Activated CD4-positive, alpha-beta T cell treated with anti-CD3 and anti-CD28 coated beads for 36 hours (primary cell): ENCODE measurements at regions not wholly inside any gene's neighbourhood (a gene's known extent, or its start where the extent isn't known, plus 50 kb on each side); places are given as distances from the start of the nearest gene placed in this dataset.
A peak's percentile ranks its signal among the peaks of the same experiment; 100 is the strongest.

ENCODE experiments used
- ATAC-seq: fragments of 200-7000 bp; cut with Tn5 transposase; one replicate; pipeline ENCODE4 v1.10.0; 2021; ENCODE audit warnings: mild to moderate bottlenecking, moderate library complexity
- CTCF ChIA-PET: fragments of 350-600 bp; sonication (Branson Sonifier 250); formaldehyde crosslinking; loops from one replicate; lab custom pipeline; 2021; ENCODE audit warnings: antibody characterized with exemption; lab: Charles Lee
- POLR2A ChIA-PET: fragments of 350-600 bp; sonication (Branson Sonifier 250); formaldehyde crosslinking; loops from one replicate; lab custom pipeline; 2021; ENCODE audit warnings: antibody characterized with exemption, inconsistent platforms; lab: Charles Lee
- DNase-seq: peaks from one replicate; pipeline ENCODE4 v3.0.0-alpha.2; 2020
- H3K27ac Mint-ChIP-seq: one replicate; pipeline ENCODE4 v1.8.0; 2021; ENCODE audit warnings: mixed read lengths
- H3K27me3 Mint-ChIP-seq: one replicate; pipeline ENCODE4 v1.8.0; 2021; ENCODE audit warnings: mixed read lengths
- H3K36me3 Mint-ChIP-seq: one replicate; pipeline ENCODE4 v1.8.0; 2021; ENCODE audit warnings: low read depth, mixed read lengths
- H3K4me1 Mint-ChIP-seq: one replicate; pipeline ENCODE4 v1.8.0; 2021; ENCODE audit warnings: mixed read lengths
- H3K4me3 Mint-ChIP-seq: one replicate; pipeline ENCODE4 v1.8.0; 2021; ENCODE audit warnings: mild to moderate bottlenecking, moderate library complexity, mixed read lengths
- H3K9me3 Mint-ChIP-seq: one replicate; pipeline ENCODE4 v1.8.0; 2021; ENCODE audit warnings: low read depth, mixed read lengths
- intact Hi-C, 2 experiments: fragments of 100-400 bp; cut with DNase I in 1 of 2; cut with micrococcal nuclease in 1 of 2; formaldehyde crosslinking; loops; one replicate each; pipeline versions ENCODE4 v1.14.2 to v1.15.1; 2022 to 2024; cut with DNase I, micrococcal nuclease

DNA sequence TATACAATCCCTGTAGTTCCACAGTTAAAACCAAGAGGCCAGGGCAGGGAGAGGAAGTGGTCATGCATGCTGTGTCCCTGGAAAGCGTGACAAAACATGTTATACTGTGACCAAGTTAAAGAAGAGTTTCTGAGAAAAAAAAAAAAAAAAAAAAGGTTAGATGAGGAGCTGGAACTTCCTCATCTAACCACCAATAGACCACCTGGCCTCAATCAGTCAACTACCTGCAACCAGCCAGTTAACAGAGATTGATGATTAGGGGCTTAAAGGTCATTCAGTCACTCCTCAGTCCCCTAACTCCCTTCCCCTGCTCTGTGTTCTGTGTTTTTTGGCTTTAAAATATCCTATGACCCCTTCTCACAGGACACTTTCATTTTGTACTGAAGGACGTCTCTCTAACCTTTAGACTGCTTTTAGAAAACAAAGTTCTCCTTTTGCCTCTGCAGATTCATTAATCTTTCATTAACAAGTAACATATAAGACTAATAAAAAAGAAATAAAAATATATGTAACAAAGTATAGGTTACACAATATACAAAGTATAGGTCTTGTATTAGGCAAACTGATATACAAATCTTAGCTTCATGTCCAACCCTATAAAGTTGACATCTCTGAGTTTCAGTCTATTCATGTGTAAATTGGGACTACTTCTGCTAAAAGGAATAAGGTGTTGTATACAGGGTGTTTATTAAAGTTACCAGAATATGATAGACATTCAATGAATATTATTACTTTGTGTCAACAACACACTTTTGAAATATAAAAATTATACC lies 179.1 kb upstream of the NDST4 start:
- H3K4me3 Mint-ChIP-seq: no peak overlapping the region
- H3K4me1 Mint-ChIP-seq: no peaks in the 10 kb centered on the region
- POLR2A ChIA-PET: no interaction called here
- no peaks in the 10 kb centered on the region for H3K27me3 Mint-ChIP-seq
- ATAC-seq (no peak), DNase-seq (no peak)
- no peaks in the 10 kb centered on the region for H3K36me3 Mint-ChIP-seq
- H3K27ac Mint-ChIP-seq: no peak overlapping the region
- intact Hi-C loops: no loop called here
- no peaks in the 10 kb centered on the region for H3K9me3 Mint-ChIP-seq
- CTCF ChIA-PET: no interaction called here

- intact Hi-C loops: no loop called here
- Mint-ChIP-seq H3K9me3 (no peaks in the 10 kb centered on the region), H3K27me3 (no peaks in the 10 kb centered on the region), H3K4me3 (no peak overlapping the region), H3K27ac (no peak overlapping the region), H3K36me3 (no peaks in the 10 kb centered on the region), H3K4me1 (no peaks in the 10 kb centered on the region)
- ChIA-PET CTCF (no interaction called here), POLR2A (no interaction called here)
- ATAC-seq (no peak), DNase-seq (no peak)
Measured at GRCh38 chr4:115287426-115287825, 174.0 kb upstream of the NDST4 start.

DNA sequence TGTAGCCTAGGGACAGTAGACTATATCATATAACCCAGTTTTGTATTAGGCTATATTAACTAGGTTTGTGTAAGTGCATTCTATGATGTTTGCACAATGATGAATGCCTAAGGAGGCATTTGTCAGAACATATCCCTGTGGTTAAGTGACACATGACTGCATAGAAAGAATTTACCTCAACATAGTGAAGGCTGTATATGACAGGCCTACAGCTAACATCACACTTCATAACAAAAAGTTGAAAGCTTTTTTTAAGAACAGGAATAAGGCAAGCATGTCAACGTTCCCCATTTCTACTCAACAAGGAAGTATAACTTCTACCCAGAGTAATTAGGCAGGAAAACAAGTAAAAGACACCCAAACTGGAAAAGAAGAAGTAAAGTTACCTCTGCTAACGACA lies 165.9 kb upstream of the NDST4 start:
- DNase-seq (no peak), ATAC-seq (no peak)
- H3K27me3 Mint-ChIP-seq: no peaks in the 10 kb centered on the region
- peaks cover 4% of the 10 kb centered on the region for H3K4me1 Mint-ChIP-seq
- H3K27ac Mint-ChIP-seq: no peak overlapping the region
- ChIA-PET POLR2A (no interaction called here), CTCF (no interaction called here)
- no peak overlapping the region for H3K4me3 Mint-ChIP-seq
- intact Hi-C loops: no loop called here
- H3K9me3 Mint-ChIP-seq: peaks cover 2% of the 10 kb centered on the region
- no peaks in the 10 kb centered on the region for H3K36me3 Mint-ChIP-seq

- intact Hi-C loops: no loop called here
- DNase-seq: no peak
- ChIA-PET CTCF (no interaction called here), POLR2A (no interaction called here)
- Mint-ChIP-seq H3K27me3 (no peaks in the 10 kb centered on the region), H3K27ac (no peak overlapping the region), H3K4me3 (no peak overlapping the region), H3K36me3 (no peaks in the 10 kb centered on the region), H3K9me3 (peaks cover 2% of the 10 kb centered on the region), H3K4me1 (peaks cover 4% of the 10 kb centered on the region)
- no peak for ATAC-seq
Measured at GRCh38 chr4:115278830-115279229, 165.4 kb upstream of the NDST4 start.

GRCh38 chr4:115275615-115276014 lies 162.2 kb upstream of the NDST4 start:
- H3K9me3 Mint-ChIP-seq: peaks cover 2% of the 10 kb centered on the region
- peaks cover 7% of the 10 kb centered on the region for H3K4me1 Mint-ChIP-seq
- ChIA-PET CTCF (no interaction called here), POLR2A (no interaction called here)
- intact Hi-C loops: no loop called here
- no peak overlapping the region for H3K4me3 Mint-ChIP-seq
- H3K27ac Mint-ChIP-seq: no peak overlapping the region
- no peak for DNase-seq
- ATAC-seq: no peak
- no peaks in the 10 kb centered on the region for H3K36me3 Mint-ChIP-seq
- no peaks in the 10 kb centered on the region for H3K27me3 Mint-ChIP-seq

DNA sequence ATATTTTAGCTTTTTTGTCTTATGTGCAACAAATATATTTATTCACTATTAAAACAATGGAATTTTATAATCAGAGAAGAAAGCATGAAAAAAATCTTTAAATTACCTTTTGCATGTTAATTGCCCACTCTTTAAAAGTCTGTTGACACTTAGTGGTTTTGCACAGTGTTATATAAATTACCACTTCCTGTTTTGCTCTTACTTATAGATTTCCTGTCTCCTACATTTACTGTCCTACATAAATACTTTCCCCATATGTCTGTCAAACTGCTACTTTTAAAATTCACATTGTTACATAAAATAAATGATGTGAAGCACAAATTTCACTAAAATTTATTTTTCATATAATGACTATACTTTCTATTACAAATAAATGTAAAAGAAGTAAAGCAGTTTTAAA lies 161.1 kb upstream of the NDST4 start:
- H3K4me1 Mint-ChIP-seq: peaks cover 7% of the 10 kb centered on the region
- no peaks in the 10 kb centered on the region for H3K36me3 Mint-ChIP-seq
- no peak overlapping the region for H3K4me3 Mint-ChIP-seq
- H3K27ac Mint-ChIP-seq: no peak overlapping the region
- POLR2A ChIA-PET: no interaction called here
- peaks cover 2% of the 10 kb centered on the region for H3K9me3 Mint-ChIP-seq
- no peak for ATAC-seq
- intact Hi-C loops: no loop called here
- no peak for DNase-seq
- CTCF ChIA-PET: no interaction called here
- no peaks in the 10 kb centered on the region for H3K27me3 Mint-ChIP-seq

DNA sequence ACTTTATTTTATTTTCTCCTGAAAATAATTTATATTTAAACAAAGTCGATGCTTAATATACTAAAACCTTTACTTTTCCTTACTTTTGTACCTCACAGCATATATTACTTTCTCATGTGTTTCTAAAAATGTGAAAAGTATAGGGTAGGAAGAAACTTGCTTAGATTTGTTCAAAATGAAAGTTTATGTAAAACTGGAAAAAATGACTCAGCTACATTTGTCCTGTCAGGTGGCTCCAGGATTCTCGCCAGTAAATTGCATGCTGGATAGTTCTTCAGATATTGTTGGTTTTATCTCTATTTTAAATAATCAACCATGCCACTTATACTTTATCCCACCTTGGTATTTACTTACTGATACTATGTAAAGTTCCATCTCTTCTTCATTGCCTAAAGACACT lies 159.2 kb upstream of the NDST4 start:
- Mint-ChIP-seq H3K4me1 (peaks cover 7% of the 10 kb centered on the region), H3K9me3 (peaks cover 2% of the 10 kb centered on the region), H3K36me3 (no peaks in the 10 kb centered on the region), H3K4me3 (no peak overlapping the region), H3K27ac (no peak overlapping the region), H3K27me3 (no peaks in the 10 kb centered on the region)
- intact Hi-C loops: no loop called here
- ChIA-PET POLR2A (no interaction called here), CTCF (no interaction called here)
- ATAC-seq (no peak), DNase-seq (no peak)

GRCh38 chr4:115272185-115272584 lies 158.8 kb upstream of the NDST4 start:
- peaks cover 7% of the 10 kb centered on the region for H3K4me1 Mint-ChIP-seq
- no peak overlapping the region for H3K27ac Mint-ChIP-seq
- intact Hi-C loops: no loop called here
- H3K36me3 Mint-ChIP-seq: no peaks in the 10 kb centered on the region
- no peaks in the 10 kb centered on the region for H3K9me3 Mint-ChIP-seq
- peak; percentile 39 for ATAC-seq
- H3K4me3 Mint-ChIP-seq: no peak overlapping the region
- DNase-seq: no peak
- no peaks in the 10 kb centered on the region for H3K27me3 Mint-ChIP-seq
- CTCF ChIA-PET: no interaction called here
- POLR2A ChIA-PET: no interaction called here

DNA sequence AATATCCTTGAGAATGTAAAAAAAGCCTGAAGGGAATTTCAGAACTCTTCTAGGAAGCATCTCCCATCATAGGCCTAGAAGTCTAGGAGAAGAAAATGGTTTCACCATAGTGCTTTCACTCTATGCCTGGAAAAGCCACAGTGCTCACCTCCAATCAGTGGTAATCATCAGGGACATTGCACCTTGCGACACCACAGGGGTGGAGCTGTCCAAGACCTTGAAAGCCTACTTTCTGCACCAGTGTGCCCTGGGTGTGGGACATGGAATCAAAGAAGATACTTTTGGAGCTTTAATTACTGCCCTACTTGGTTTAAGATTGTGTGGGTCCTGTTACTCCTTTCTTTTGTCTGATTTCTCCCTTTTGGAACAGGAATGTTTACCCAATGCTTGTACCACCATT lies 146.8 kb upstream of the NDST4 start:
- ATAC-seq (no peak), DNase-seq (no peak)
- ChIA-PET POLR2A (no interaction called here), CTCF (interaction anchor here (0.8 kb wide), 1 partner anchor 19 kb away, joined by 3 read pairs; no protein-coding TSS in a partner anchor)
- Mint-ChIP-seq H3K27me3 (no peaks in the 10 kb centered on the region), H3K4me1 (no peaks in the 10 kb centered on the region), H3K36me3 (no peaks in the 10 kb centered on the region), H3K27ac (no peak overlapping the region), H3K4me3 (no peak overlapping the region), H3K9me3 (peaks cover 2% of the 10 kb centered on the region)
- intact Hi-C loops: no loop called here

DNA sequence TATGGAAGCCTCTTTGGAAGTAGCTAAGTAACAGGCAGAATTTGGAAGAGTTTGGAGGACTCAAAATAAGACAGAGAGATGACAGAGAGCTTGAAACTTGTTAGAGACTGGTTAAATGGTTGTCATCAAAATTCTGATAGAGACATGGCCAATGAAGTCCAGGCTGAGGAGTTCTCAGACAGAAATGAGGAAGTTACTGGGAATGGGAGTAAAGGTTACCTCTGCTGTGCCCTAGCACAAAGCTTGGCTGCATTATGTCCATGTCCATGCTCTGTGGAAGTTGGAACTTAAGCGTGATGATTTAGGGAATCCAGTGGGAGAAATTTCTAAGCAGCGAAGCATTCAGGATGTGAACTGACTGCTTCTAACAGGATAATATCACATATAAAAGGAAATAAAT lies 146.2 kb upstream of the NDST4 start:
- Mint-ChIP-seq H3K27me3 (no peaks in the 10 kb centered on the region), H3K4me1 (no peaks in the 10 kb centered on the region), H3K9me3 (peaks cover 2% of the 10 kb centered on the region), H3K36me3 (no peaks in the 10 kb centered on the region), H3K4me3 (no peak overlapping the region), H3K27ac (no peak overlapping the region)
- ChIA-PET CTCF (interaction anchor here (0.8 kb wide), 1 partner anchor 18 kb away, joined by 3 read pairs; no protein-coding TSS in a partner anchor), POLR2A (no interaction called here)
- DNase-seq (no peak), ATAC-seq (no peak)
- intact Hi-C loops: no loop called here

DNA sequence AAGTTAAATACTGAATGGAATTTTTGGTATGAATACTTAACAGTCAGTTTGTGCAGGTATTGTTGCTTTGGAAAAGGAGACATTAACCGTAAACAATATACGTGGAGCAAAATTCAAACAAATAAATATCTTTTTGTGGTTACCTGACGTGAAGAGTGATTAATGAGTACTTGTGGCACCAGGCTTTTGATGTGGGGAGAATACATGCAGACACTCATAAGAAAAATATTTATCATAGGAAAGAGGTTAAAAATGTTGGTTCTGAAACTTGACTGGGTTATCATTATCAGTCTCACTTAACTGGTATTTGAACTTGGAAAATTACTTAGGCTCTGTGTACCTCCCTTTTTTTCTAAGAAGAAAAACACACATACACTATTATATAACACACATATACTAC lies 136.4 kb upstream of the NDST4 start:
- Mint-ChIP-seq H3K4me3 (no peak overlapping the region), H3K4me1 (no peaks in the 10 kb centered on the region), H3K27ac (no peak overlapping the region), H3K36me3 (no peaks in the 10 kb centered on the region), H3K27me3 (no peaks in the 10 kb centered on the region), H3K9me3 (no peaks in the 10 kb centered on the region)
- ATAC-seq: no peak
- intact Hi-C loops: no loop called here
- DNase-seq: no peak
- ChIA-PET POLR2A (no interaction called here), CTCF (no interaction called here)

- Mint-ChIP-seq H3K36me3 (no peaks in the 10 kb centered on the region), H3K4me3 (no peak overlapping the region), H3K4me1 (no peaks in the 10 kb centered on the region), H3K9me3 (no peaks in the 10 kb centered on the region), H3K27ac (no peak overlapping the region), H3K27me3 (no peaks in the 10 kb centered on the region)
- ChIA-PET CTCF (interaction anchor here (0.7 kb wide), 1 partner anchor 23 kb away, joined by 3 read pairs; no protein-coding TSS in a partner anchor), POLR2A (no interaction called here)
- ATAC-seq (no peak), DNase-seq (peak; percentile 5)
- intact Hi-C loops: loop anchor here (5.0 to 10.0 kb wide), 2 partner anchors 618 to 620 kb away; no protein-coding TSS in a partner anchor
Measured at GRCh38 chr4:115234405-115235093, 121.1 kb upstream of the NDST4 start.
